Head of caudate nucleus (tissue), 42 donors: ENCODE measurements at regions not wholly inside any gene's neighbourhood (a gene's known extent, or its start where the extent isn't known, plus 50 kb on each side); places are given as distances from the start of the nearest gene placed in this dataset.
A peak's percentile ranks its signal among the peaks of the same experiment; 100 is the strongest.
"Not testable (repeated sequence)": the region's sequence is repeated elsewhere in the genome, so short reads cannot be mapped to it uniquely, and the experiment has no call there.

ENCODE experiments used
- DNase-seq, 42 donors: peaks; one replicate each; pipeline versions ENCODE4 v3.0.0 to v3.0.0-alpha.2; 2020 to 2021; ENCODE audit warnings: mixed read lengths in 7 of 42
- intact Hi-C: fragments of 100-400 bp; cut with DNase I; formaldehyde crosslinking; loops from one replicate; pipeline ENCODE4 v1.15.0; 2022

DNA sequence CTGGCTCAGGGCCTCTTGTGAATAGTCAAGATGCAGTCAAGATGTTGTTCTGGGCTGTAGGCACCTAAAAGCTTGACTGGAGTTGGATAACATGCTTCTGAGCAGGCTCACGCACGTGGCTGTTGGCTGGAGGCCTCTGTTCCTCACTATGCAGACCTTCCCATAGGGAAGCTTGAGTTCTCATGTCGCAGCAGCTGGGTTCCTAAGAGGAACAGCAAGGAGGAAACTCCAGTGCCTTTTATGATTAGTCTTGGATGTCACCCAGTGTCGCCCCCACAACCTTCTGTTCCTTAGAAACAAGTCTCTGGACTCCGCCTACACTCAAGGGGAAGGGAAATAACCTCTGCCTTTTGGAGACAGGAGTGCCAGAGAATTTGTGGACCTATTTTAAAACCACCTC lies 210.7 kb downstream of the BCAS1 start:
- intact Hi-C loops: no loop called here
- no peak for DNase-seq

GRCh38 chr20:53859009-53859408 lies 211.4 kb downstream of the BCAS1 start:
- DNase-seq, intact Hi-C loops: not testable (repeated sequence)

- intact Hi-C loops, DNase-seq: not testable (repeated sequence)
Measured at GRCh38 chr20:53858516-53858915, 211.9 kb downstream of the BCAS1 start.

DNA sequence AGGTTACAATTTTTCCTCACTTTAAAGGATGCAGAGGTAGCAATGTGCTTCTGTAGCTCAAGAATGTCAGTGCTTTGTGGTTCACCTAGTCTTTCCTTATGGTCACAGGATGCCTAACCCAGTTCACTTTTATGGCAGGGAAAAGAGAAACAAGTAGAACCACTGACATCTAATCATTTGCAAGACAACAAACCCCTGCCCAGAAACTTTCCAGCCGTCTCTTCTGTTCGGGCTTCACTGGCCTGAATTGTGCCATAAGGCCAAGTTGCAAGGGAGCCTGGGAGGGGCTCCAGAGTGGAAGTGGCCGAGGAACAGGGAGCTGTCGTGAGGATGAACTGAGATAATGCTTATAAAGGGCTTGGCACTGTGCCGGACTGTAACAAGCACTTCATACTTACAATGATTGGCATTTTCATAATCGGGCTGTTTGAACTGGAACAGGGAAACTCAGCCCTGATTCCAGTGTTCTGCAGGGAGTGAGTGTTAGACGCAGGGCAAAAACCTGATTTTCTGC lies 212.6 kb downstream of the BCAS1 start:
- no peak for DNase-seq
- intact Hi-C loops: no loop called here

DNA sequence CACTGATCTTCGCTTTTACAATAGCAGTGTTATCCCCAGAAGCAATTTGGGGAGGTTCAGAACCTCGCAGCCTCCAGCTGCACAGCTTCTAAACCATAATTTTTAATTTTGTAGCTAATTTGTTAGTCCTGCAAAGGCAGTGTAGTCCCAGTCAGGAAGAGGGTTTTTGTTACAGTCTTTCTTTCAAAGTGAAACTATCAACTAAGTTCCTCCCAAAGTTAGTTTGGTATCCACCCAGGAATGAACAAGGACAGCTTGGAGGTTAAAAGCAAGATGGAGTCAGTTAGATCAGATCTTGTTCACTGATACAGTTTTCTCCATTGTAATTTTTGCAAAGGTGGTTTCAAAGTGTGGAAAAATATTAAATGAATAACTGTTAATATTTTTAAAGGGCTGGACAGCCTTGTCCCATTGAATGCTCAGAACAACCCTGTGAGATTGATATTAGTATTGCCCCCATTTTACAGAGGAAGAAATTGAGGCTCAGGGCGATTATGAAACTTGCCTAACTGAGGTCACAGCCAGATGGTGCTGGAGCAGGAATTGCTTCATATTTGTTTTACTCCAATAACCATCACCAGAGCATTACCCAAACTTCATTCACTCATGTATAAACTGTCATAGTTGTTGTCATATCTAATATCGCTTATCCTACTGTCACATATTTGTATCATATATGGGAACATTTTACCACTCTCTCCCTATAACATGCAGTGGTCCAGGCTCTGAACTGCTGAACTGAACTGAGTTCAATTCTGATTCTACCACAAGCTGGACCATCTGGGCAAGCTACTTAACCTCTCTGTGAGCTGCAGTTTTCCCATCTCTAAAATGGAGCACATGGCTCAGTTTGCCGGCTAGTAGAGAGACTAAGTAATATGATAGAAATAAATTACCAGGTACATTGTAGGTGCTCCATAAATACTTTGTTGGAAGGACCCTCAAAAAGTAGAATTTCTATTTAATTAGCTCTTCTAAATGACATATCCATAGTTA lies 213.8 kb downstream of the BCAS1 start:
- intact Hi-C loops: no loop called here
- DNase-seq: no peak

DNA sequence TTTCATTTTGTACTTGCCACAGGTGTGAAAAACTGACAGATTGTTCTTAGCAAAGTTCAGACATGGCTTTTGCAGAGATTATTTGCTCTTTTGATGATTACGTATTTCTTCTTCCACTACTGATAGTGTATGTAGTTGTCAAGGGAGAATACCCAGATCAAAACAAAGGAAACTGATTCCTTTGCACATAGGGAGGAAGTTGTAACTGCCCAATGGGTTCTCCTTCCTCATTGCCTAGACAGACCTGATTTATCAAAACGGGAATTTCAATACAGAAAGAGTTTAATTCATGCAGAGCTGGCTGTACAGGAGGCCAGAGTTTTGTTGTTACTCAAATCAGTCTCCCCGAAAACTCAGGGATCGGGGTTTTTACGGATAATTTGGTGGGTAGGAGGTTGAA lies 214.7 kb downstream of the BCAS1 start:
- intact Hi-C loops: no loop called here

DNA sequence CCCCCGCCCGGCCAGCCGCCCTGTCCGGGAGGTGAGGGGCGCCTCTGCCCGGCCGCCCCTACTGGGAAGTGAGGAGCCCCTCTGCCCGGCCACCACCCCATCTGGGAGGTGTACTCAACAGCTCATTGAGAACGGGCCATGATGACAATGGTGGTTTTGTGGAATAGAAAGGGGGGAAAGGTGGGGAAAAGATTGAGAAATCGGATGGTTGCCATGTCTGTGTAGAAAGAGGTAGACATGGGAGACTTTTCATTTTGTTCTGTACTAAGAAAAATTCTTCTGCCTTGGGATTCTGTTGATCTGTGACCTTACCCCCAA lies 215.8 kb downstream of the BCAS1 start:
- DNase-seq, intact Hi-C loops: not testable (repeated sequence)

More for the DNA sequence above, 214.7 kb downstream of the BCAS1 start:
- no peak for DNase-seq

GRCh38 chr20:53853111-53853713 lies 217.2 kb downstream of the BCAS1 start:
- DNase-seq: no peak
- intact Hi-C loops: no loop called here

- intact Hi-C loops: no loop called here
- no peak for DNase-seq
Measured at GRCh38 chr20:53852691-53853090, 217.7 kb downstream of the BCAS1 start.

GRCh38 chr20:53852014-53852413 lies 218.4 kb downstream of the BCAS1 start:
- no peak for DNase-seq
- intact Hi-C loops: no loop called here

DNA sequence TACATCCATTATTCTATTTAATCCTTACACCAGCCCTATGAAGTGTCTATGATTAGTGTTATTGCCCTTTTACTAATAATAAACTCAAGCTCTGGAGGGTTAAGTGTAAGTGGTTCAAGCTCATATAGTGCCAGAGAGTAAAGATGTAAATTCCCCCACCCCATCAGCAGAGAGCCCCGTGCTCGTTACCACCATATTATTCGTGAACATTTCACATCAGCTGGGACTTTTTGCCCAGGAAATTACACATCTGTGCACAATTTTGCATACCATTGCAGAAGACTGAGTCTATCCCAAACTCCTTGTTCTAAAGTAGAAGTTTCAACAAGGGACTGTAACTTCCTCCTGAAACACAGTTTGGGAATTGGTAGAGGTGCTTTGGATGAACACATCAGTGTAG lies 220.1 kb downstream of the BCAS1 start:
- DNase-seq: no peak
- intact Hi-C loops: no loop called here

- intact Hi-C loops: no loop called here
- DNase-seq: no peak
Measured at GRCh38 chr20:53849471-53850059, 220.8 kb downstream of the BCAS1 start.

- no peak for DNase-seq
- intact Hi-C loops: no loop called here
Measured at GRCh38 chr20:53848304-53848703, 222.1 kb downstream of the BCAS1 start.

GRCh38 chr20:53847837-53848170 lies 222.6 kb downstream of the BCAS1 start:
- DNase-seq: no peak
- intact Hi-C loops: no loop called here

DNA sequence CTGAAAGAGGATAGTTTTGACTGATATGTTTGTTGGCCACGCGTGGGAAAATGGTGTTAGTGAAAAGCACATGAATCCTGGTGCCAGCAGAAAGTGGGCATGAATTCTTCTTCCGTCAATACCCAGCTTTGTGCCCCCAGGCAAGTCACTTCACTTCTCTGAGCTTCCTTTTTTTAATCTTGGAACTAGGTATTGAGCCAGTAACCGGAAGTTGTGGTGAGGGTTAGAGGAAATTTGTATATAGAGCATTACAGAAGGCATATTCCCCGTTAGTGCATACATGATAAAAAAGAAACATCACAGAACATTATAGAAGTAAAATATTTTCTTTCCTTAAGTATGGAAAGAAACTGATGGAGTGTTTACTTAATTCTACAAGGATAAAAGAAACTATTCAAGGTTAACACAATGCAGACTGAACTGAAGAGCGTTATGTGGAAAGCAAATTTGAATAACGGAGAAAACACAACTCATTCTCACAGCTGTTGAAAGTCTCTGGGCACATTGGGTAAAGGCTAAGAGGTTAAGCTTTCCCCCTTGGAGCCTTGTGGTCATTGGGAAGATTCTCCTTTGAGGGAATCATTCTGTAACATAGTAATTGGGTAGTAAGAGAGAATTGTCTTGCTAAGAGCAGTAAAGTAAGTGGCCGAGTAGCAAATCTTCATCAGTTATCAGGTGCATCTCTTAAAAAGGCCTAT lies 223.1 kb downstream of the BCAS1 start:
- intact Hi-C loops: no loop called here
- peak in 1 of 42 donors; percentile 39 for DNase-seq

- intact Hi-C loops: no loop called here
- no peak for DNase-seq
Measured at GRCh38 chr20:53846640-53847039, 223.8 kb downstream of the BCAS1 start.

DNA sequence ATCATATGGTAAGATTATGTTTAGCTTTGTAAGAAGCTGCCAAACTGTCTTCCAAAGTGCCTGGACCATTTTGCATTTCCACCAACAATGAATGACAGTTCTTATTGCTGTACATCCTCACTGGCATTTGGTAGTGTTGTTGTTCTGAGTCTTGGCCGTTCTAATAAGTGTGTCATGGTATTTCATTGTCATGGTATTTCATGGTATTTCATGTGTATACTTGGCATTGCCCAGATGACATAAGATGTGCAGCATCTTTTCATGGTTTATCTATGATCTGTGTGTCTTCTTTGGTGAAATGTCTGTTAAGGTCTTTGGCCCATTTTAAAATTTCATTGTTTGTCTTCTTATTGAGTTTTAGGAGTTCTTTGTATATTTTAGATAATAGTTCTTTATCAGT lies 224.4 kb downstream of the BCAS1 start:
- no peak for DNase-seq
- intact Hi-C loops: no loop called here

DNA sequence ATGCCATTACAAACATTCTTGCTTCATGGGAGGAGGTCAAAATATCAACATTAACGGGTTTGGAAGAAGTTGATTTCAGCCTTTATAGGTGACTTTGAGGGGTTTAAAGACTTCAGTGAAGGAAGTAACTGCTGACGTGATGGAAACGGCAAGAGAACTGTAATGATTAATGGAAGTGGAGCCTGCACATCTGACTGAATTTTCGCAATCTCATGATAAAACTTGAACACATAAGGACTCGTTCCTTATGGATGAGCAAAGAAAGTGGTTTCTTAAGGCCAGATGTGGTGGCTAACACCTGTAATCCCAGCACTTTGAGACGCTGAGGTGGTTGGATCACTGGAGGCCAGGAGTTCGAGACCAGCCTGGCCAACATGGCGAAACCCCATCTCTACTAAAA lies 226.1 kb downstream of the BCAS1 start:
- no peak for DNase-seq
- intact Hi-C loops: no loop called here

GRCh38 chr20:53843645-53844044 lies 226.7 kb downstream of the BCAS1 start:
- intact Hi-C loops: no loop called here

More at GRCh38 chr20:53843645-53844044, 226.7 kb downstream of the BCAS1 start:
- no peak for DNase-seq
